ENCODE measurements at regions not wholly inside any gene's neighbourhood (a gene's known extent, or its start where the extent isn't known, plus 50 kb on each side); places are given as distances from the start of the nearest gene placed in this dataset.

DNA sequence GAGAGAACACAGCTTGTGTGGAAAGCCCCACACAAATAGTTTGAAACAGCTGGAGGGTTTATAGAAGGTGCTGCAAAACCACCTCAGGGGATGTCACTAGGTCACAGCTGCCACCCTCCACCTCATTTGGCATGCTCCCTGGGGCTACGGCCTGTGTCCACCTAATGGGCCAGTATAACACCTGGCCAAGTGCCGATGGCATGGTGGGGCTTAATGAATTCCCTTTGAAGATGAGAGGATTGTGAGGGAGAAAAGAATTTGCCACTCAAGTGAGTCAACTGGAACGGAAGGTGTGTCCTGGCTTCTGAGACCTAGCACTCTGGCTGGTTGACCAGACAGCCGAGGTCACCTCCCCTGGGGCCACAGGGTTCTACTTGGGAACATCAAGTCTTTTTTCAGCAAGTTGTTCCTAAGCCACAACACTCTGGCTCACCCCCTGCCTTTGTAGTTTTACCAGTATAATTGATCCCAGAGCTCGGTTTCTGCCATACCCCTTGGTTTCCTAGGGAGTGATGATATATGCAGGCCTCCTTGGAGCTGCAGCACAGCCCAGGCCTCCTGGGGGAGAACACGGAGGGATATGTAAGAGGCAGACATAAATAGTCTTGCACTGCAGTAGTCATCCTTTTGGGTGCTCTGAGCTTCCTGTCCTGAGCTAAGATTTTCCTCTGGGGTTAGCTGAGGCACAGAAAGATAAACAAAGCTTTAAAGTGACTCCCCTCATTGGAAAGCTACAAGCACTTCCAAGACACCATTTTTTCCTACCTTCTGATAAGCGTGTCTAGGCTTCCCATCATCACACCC lies 178.2 kb upstream of the LPP start:
- ChIA-PET POLR2A (no interaction called here), CTCF (no interaction called here)
- TF ChIP-seq FOXK2 (IDR thresholded peaks at IDR 0.05) = no peak
- no peak for TF ChIP-seq ZNF384 (IDR thresholded peaks at IDR 0.05)
- TF ChIP-seq SUZ12 (IDR thresholded peaks at IDR 0.05) = no peak
- no peak for TF ChIP-seq ELF4 (IDR thresholded peaks at IDR 0.05)
- TF ChIP-seq HDGF (IDR thresholded peaks at IDR 0.05; ENCODE audit: borderline replicate concordance) = no peak
- TF ChIP-seq LEF1 (IDR thresholded peaks at IDR 0.05; ENCODE audit: borderline replicate concordance) = no peak
- no peak for TF ChIP-seq FOXA1 (IDR thresholded peaks at IDR 0.05)
- no peak for TF ChIP-seq CTBP1 (IDR thresholded peaks at IDR 0.05; ENCODE audit: borderline replicate concordance)
- no peak for TF ChIP-seq L3MBTL2 (conservative IDR thresholded peaks at IDR 0.05)
- no peak for TF ChIP-seq NFRKB (IDR thresholded peaks at IDR 0.05)
- no peak for DNase-seq (ENCODE audit: extremely low spot score)

DNA sequence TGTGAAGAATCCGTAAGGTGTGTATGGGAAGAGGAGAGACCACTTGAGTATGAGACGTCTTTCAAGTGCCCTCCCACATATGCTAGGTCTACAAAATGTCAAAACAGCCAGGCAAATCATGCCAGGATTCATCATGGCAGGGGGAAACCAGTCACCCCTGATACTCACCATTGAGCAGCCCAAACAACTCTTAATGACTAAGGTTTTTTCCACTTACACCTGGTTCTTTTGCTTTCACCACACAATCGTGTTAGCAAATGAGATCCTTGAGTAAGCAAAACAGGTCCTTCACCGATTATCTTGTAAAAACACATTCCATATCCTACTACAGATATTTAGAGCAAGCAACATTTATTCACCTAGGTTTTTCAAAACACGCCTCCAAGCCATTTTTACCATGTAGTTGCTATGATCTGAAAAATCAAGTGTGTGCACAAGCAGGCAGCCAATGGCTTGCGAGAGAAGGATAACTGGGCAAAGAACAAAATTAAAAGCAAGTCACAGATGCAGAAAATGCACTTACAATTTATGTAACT lies 177.5 kb upstream of the LPP start:
- POLR2A ChIA-PET = no interaction called here
- no peak for DNase-seq (ENCODE audit: extremely low spot score)
- CTCF ChIA-PET = no interaction called here
- TF ChIP-seq SP1 (IDR thresholded peaks at IDR 0.05) = no peak
- no peak for TF ChIP-seq FOXK2 (IDR thresholded peaks at IDR 0.05)
- TF ChIP-seq FOXA1 (IDR thresholded peaks at IDR 0.05) = no peak
- TF ChIP-seq LEF1 (IDR thresholded peaks at IDR 0.05; ENCODE audit: borderline replicate concordance) = no peak
- TF ChIP-seq CTBP1 (IDR thresholded peaks at IDR 0.05; ENCODE audit: borderline replicate concordance) = no peak
- TF ChIP-seq, protein P1, sequence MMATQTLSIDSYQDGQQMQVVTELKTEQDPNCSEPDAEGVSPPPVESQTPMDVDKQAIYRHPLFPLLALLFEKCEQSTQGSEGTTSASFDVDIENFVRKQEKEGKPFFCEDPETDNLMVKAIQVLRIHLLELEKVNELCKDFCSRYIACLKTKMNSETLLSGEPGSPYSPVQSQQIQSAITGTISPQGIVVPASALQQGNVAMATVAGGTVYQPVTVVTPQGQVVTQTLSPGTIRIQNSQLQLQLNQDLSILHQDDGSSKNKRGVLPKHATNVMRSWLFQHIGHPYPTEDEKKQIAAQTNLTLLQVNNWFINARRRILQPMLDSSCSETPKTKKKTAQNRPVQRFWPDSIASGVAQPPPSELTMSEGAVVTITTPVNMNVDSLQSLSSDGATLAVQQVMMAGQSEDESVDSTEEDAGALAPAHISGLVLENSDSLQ (IDR thresholded peaks at IDR 0.05) = no peak
- TF ChIP-seq NFRKB (IDR thresholded peaks at IDR 0.05) = no peak
- no peak for TF ChIP-seq SUZ12 (IDR thresholded peaks at IDR 0.05)
- no peak for TF ChIP-seq BHLHE40 (IDR thresholded peaks at IDR 0.05; ENCODE audit: borderline replicate concordance)
- TF ChIP-seq ELF4 (IDR thresholded peaks at IDR 0.05) = no peak

DNA sequence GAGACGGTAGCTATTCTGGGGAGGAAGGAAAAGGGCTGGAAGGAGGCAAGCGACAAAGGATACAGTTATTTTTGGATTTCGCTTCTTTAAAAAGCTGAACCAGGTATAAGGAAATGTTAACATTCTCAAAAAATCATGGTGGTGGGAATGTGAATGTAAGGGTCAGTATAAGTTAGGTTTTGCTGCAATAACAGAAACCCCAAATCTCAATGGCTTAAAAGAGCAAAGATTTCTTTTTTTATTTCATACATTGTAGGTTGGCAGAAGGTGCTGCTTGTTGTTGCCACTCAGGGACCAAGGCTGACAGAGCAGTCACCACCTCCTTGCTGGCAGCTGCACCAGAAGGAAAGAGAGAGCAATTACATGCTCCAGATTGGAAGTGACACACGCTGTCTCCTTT lies 176.3 kb upstream of the LPP start:
- ChIA-PET POLR2A (no interaction called here), CTCF (no interaction called here)
- TF ChIP-seq SP1 (IDR thresholded peaks at IDR 0.05) = no peak
- TF ChIP-seq CTBP1 (IDR thresholded peaks at IDR 0.05; ENCODE audit: borderline replicate concordance) = no peak
- no peak for TF ChIP-seq NFRKB (IDR thresholded peaks at IDR 0.05)
- no peak for TF ChIP-seq FOXK2 (IDR thresholded peaks at IDR 0.05)

DNA sequence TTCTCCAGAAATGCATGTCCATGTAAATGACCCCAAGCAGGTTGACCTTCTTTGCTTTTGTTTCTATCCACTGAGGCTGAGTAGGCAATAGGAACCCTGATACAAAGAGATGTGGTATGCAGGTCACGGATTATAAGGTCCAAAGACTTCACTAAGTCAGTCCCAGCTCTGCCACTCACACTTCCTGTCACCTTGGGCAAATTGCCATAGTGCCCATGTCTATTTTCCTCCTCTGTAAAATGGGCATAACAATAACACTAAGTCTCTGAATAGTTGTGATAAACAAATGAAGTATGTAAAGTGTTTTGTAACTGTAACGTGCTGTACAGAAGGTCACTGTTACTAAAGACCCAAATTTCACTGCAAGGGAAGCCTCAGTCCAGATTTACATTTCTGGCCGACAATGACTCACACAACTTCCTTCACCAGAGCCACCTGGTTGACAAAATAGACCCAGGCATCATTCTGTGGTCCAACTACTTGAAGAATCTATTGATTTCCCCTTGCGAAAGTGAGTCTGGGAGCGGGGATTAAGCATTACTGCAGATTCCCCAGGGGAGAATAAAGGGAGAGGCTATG lies 175.4 kb upstream of the LPP start:
- DNase-seq (ENCODE audit: extremely low spot score) = no peak
- TF ChIP-seq ZNF384 (IDR thresholded peaks at IDR 0.05) = no peak
- TF ChIP-seq NFRKB (IDR thresholded peaks at IDR 0.05) = no peak
- TF ChIP-seq ELF4 (IDR thresholded peaks at IDR 0.05) = no peak
- TF ChIP-seq, protein P1 (IDR thresholded peaks at IDR 0.05) = no peak
- TF ChIP-seq FOXM1 (IDR thresholded peaks at IDR 0.05; ENCODE audit: borderline replicate concordance) = no peak
- TF ChIP-seq FOXA1 (IDR thresholded peaks at IDR 0.05) = no peak
- no peak for TF ChIP-seq TARDBP (IDR thresholded peaks at IDR 0.05)
- TF ChIP-seq L3MBTL2 (conservative IDR thresholded peaks at IDR 0.05) = no peak
- no peak for TF ChIP-seq SUZ12 (IDR thresholded peaks at IDR 0.05)
- POLR2A ChIA-PET = no interaction called here
- CTCF ChIA-PET = no interaction called here

More for the DNA sequence above, 176.3 kb upstream of the LPP start:
- DNase-seq (ENCODE audit: extremely low spot score) = no peak

DNA sequence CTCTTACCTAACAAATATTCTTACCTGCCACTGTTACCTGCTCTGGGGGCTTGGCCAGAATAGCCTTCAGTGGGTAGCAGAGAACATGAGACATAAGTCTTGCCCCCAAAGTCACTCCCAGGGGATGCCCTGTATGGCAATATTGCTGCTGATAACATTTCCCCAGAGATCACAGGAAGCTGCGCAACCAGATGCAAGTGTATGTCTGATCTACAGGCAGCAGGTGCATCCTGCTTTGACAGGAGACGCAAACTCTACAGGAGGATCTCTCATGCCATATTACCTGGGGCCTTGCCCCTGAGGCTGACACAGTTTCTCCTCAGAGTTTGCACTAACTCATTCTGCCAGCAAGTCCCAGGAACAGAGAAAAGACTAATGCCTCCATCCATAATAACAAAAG lies 174.4 kb upstream of the LPP start:
- DNase-seq (ENCODE audit: extremely low spot score) = no peak
- CTCF ChIA-PET = no interaction called here

DNA sequence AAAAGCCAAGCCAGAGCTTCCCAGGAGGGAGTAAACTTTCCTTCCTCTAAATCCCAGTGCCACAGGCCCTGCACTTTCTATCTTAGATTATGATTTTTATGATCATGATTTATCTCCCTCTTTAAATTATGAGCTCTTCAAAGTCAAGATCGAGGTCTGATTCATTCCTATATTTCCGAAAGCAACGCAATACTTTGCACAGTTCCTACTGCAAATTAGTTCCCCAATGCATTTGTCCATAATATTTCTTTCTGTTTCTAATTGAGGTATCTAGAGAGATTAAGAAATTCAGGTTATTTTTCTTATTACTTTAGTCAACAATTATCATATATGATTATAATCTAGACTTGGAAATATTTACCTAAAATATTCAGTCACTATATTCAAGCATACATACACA lies 173.1 kb upstream of the LPP start:
- no peak for TF ChIP-seq FOXK2 (IDR thresholded peaks at IDR 0.05)
- no peak for TF ChIP-seq BHLHE40 (IDR thresholded peaks at IDR 0.05; ENCODE audit: borderline replicate concordance)
- no peak for TF ChIP-seq FOXA1 (IDR thresholded peaks at IDR 0.05)
- no peak for TF ChIP-seq NFRKB (IDR thresholded peaks at IDR 0.05)
- TF ChIP-seq FOXM1 (IDR thresholded peaks at IDR 0.05; ENCODE audit: borderline replicate concordance) = no peak
- TF ChIP-seq ELF4 (IDR thresholded peaks at IDR 0.05) = no peak
- no peak for TF ChIP-seq HDGF (IDR thresholded peaks at IDR 0.05; ENCODE audit: borderline replicate concordance)
- no peak for TF ChIP-seq SP1 (IDR thresholded peaks at IDR 0.05)
- no peak for TF ChIP-seq LEF1 (IDR thresholded peaks at IDR 0.05; ENCODE audit: borderline replicate concordance)
- TF ChIP-seq TARDBP (IDR thresholded peaks at IDR 0.05) = no peak
- TF ChIP-seq ZNF384 (IDR thresholded peaks at IDR 0.05) = no peak
- TF ChIP-seq SUZ12 (IDR thresholded peaks at IDR 0.05) = no peak
- TF ChIP-seq L3MBTL2 (conservative IDR thresholded peaks at IDR 0.05) = no peak
- TF ChIP-seq, protein P1 (IDR thresholded peaks at IDR 0.05) = no peak
- TF ChIP-seq CTBP1 (IDR thresholded peaks at IDR 0.05; ENCODE audit: borderline replicate concordance) = no peak
- no peak for TF ChIP-seq ARNT (IDR thresholded peaks at IDR 0.05)
- ChIA-PET POLR2A (no interaction called here), CTCF (no interaction called here)
- no peak for DNase-seq (ENCODE audit: extremely low spot score)

More for the DNA sequence above, 174.4 kb upstream of the LPP start:
- no peak for TF ChIP-seq FOXK2 (IDR thresholded peaks at IDR 0.05)
- TF ChIP-seq HDGF (IDR thresholded peaks at IDR 0.05; ENCODE audit: borderline replicate concordance) = no peak
- no peak for TF ChIP-seq FOXM1 (IDR thresholded peaks at IDR 0.05; ENCODE audit: borderline replicate concordance)
- no peak for TF ChIP-seq ARNT (IDR thresholded peaks at IDR 0.05)
- TF ChIP-seq TARDBP (IDR thresholded peaks at IDR 0.05) = no peak
- TF ChIP-seq SUZ12 (IDR thresholded peaks at IDR 0.05) = no peak
- no peak for TF ChIP-seq SP1 (IDR thresholded peaks at IDR 0.05)
- TF ChIP-seq, protein P1 (IDR thresholded peaks at IDR 0.05) = no peak
- TF ChIP-seq LEF1 (IDR thresholded peaks at IDR 0.05; ENCODE audit: borderline replicate concordance) = no peak
- POLR2A ChIA-PET = no interaction called here

Data from HEK293T (cell line).